HUDEP-2 (cell line): ENCODE measurements at regions not wholly inside any gene's neighbourhood (a gene's known extent, or its start where the extent isn't known, plus 50 kb on each side); places are given as distances from the start of the nearest gene placed in this dataset.

Source experiments
- DNase-seq, 76 experiments: peaks; one replicate each; lab custom pipeline; 2025; ENCODE audit not compliant: unreplicated experiment in 76 of 76; lab: John Stamatoyannopoulos, UW

GRCh38 chr12:115253049-115253448 lies 569.1 kb upstream of the TBX3 start:
- DNase-seq, result no peak

GRCh38 chr12:115251727-115252126 lies 567.8 kb upstream of the TBX3 start:
- DNase-seq, result no peak

DNA sequence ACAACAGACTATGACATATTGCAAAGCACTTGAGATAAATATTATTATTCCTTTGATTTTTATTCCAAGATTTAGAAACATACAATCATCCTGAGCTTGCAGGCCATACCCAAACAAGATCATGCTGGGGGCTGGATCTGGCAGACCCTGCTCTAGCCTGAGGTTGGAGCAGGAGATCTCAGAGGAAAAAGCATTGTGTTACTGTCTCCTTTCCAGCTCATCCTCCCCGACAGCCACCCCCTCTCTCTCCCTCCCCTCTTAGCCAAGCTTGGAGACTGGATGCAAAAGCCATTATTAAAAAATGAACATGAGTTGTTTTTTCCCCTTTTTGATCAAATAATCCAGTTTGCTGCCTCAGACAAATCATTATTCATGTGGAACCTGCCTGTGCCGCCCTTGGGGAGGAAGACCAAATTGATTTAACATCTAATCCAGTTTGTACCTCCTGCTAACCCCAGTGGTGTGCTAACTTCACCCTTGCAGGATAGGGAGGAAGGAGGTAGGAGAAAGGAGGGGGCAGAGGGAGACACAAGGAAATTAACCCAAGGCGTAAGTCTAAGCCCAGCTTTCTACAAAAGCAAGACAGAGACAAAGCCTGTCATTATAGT lies 565.8 kb upstream of the TBX3 start:
- DNase-seq, result no peak

GRCh38 chr12:115245020-115245419 lies 561.0 kb upstream of the TBX3 start:
- no peak for DNase-seq

- DNase-seq, result no peak
These were observed 560.1 kb upstream of the TBX3 start for GRCh38 chr12:115243933-115244628.

- DNase-seq, result no peak
These were observed 556.3 kb upstream of the TBX3 start for GRCh38 chr12:115240251-115240650.

- no peak for DNase-seq
These were observed 551.9 kb upstream of the TBX3 start for GRCh38 chr12:115235880-115236279.

- no peak for DNase-seq
These were observed 550.0 kb upstream of the TBX3 start for GRCh38 chr12:115233891-115234543.

DNA sequence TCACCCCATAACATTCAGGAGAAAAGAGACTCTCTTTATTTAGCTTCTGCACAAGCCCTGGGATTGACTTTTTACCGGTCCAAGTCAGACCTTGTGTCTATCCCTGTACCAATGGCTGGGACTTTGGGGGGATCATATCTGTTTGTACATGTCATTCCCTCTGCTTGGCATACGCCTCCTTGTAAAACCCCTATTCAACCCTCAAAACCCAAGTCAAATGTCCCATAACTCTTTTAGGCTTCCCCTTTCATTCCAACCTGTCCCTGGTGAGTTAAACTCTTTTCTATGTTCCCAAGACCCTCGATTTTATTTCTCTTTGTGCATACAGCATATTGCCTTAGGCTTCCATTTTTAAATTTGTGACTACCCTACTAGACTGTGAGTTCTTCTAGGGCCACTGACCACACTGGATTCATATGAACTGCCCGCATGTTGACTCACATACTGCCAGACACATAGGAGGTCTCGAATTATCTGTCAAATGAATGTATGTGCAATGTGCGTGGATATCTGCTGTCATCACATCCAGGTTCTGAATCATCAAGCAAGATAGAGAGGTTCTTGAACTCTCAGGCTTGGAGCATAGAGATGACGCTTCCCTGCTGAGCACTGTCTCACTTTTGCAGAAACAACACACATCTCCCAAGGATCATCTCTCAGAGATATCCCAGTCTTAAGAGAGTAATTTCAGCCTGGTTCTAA lies 548.6 kb upstream of the TBX3 start:
- no peak for DNase-seq

GRCh38 chr12:115230606-115231005 lies 546.6 kb upstream of the TBX3 start:
- no peak for DNase-seq

GRCh38 chr12:115229517-115229916 lies 545.5 kb upstream of the TBX3 start:
- no peak for DNase-seq

GRCh38 chr12:115228434-115228833 lies 544.5 kb upstream of the TBX3 start:
- DNase-seq, result no peak

GRCh38 chr12:115227137-115227615 lies 543.2 kb upstream of the TBX3 start:
- DNase-seq, result no peak

GRCh38 chr12:115225845-115226244 lies 541.9 kb upstream of the TBX3 start:
- no peak for DNase-seq

DNA sequence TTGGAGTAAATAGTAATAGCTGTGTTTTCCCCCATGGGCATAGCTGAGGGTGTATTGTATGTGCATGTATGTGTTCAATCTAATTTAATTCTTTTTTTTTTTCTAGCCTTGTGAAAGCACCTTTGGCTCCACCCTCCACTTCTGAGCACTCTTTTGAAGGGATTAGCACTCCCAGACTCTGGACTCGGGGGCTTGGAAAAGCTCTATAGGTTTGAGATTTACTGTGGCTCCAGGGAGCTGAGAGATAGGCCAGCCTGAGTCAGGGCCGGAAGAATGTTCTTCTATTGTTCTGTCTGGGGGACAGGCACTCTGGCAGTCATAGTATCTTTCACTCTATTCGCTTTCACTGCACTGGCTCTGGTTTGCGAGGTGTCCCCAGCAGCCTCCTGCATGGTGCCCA lies 540.0 kb upstream of the TBX3 start:
- DNase-seq, result no peak

DNA sequence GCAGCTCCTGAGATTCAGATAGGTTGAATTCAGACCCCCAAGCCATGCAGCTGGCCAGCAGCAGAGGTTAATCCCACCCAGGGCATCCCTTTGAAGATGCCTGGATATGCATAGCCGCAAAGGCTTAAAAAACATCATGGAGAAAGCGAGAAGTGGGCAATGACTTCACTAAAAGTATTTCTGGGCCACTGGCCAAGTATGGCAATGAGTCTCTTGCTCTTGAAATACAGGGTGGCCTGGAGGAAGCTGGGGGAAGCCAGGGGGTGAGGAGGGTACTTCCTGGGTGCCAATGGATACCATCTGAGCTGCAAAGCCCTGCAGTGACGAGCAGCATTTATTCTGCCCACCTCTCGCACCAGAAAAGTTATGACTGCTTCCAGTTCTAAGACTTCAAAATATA lies 539.3 kb upstream of the TBX3 start:
- no peak for DNase-seq

GRCh38 chr12:115222220-115222619 lies 538.2 kb upstream of the TBX3 start:
- no peak for DNase-seq

- DNase-seq, result no peak
These were observed 532.3 kb upstream of the TBX3 start for GRCh38 chr12:115216301-115216700.

GRCh38 chr12:115215544-115215943 lies 531.6 kb upstream of the TBX3 start:
- no peak for DNase-seq

- no peak for DNase-seq
These were observed 529.6 kb upstream of the TBX3 start for GRCh38 chr12:115213538-115214016.

DNA sequence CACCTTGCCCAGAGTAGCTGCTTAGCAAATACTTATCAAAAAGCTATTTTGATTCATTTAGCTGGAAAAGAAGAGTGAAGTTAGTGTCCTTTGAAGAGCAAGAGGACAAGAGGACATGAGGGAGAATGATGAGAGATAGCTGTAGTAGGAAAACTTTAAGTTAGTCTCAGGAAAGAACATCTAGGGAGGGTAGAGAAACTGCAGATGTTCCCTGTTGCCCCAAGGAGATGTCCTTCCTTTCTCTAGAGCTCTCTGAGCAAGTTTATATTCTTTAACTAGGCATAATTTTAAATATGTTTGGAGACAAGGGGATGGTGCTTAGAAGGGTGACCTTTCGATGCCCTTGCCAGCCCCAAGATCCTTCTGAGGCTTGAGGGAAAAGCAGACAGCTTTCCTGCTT lies 529.1 kb upstream of the TBX3 start:
- no peak for DNase-seq
